NB4 (cell line): ENCODE measurements at regions not wholly inside any gene's neighbourhood (a gene's known extent, or its start where the extent isn't known, plus 50 kb on each side); places are given as distances from the start of the nearest gene placed in this dataset.

ENCODE experiments used
- POLR2A ChIP-seq: IDR thresholded peaks from 2 replicates; pipeline ENCODE4 v1.6.1; 2011; ENCODE audit warnings: mild to moderate bottlenecking; ENCODE audit not compliant: insufficient read length; ENCODE audit errors: extremely low read depth
- TF ChIP-seq, protein P1 (sequence below): IDR thresholded peaks from one replicate; pipeline ENCODE4 v1.5.1; 2012; ENCODE audit warnings: low read depth, low read length
- TF ChIP-seq, protein P2 (sequence below): IDR thresholded peaks from 2 replicates; pipeline ENCODE4 v1.6.1; 2011; ENCODE audit warnings: low read depth, low read length

DNA sequence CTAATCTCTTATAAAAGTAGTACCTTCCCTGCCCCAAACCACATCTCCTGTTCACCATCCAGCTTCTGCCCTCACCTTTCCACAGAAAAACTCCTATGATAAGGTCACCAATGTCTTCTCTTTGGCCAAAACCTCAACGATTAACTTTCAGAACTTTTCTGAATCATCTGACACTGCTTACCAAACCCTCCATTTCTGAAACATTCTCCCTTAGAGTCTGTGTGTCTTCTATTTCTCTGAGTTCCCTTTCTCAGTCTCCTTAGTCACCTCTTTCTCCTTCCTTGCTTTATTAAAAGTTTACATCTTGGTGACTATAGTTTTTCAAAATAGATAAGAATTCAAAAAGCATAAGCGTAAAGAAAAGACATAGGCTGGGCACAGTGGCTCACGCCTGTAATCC, 51.3 kb upstream of the SP3 start:
- no peak for TF ChIP-seq POLR2A
- TF ChIP-seq, protein P1, sequence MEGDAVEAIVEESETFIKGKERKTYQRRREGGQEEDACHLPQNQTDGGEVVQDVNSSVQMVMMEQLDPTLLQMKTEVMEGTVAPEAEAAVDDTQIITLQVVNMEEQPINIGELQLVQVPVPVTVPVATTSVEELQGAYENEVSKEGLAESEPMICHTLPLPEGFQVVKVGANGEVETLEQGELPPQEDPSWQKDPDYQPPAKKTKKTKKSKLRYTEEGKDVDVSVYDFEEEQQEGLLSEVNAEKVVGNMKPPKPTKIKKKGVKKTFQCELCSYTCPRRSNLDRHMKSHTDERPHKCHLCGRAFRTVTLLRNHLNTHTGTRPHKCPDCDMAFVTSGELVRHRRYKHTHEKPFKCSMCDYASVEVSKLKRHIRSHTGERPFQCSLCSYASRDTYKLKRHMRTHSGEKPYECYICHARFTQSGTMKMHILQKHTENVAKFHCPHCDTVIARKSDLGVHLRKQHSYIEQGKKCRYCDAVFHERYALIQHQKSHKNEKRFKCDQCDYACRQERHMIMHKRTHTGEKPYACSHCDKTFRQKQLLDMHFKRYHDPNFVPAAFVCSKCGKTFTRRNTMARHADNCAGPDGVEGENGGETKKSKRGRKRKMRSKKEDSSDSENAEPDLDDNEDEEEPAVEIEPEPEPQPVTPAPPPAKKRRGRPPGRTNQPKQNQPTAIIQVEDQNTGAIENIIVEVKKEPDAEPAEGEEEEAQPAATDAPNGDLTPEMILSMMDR, result no peak
- TF ChIP-seq, protein P2, sequence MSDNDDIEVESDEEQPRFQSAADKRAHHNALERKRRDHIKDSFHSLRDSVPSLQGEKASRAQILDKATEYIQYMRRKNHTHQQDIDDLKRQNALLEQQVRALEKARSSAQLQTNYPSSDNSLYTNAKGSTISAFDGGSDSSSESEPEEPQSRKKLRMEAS, result no peak
